MV-4-11 (cell line): ENCODE measurements at regions not wholly inside any gene's neighbourhood (a gene's known extent, or its start where the extent isn't known, plus 50 kb on each side); places are given as distances from the start of the nearest gene placed in this dataset.
A peak's percentile ranks its signal among the peaks of the same experiment; 100 is the strongest.
"Not testable (repeated sequence)": the region's sequence is repeated elsewhere in the genome, so short reads cannot be mapped to it uniquely, and the experiment has no call there.

Experiments used
- DNase-seq: peaks from one replicate; lab custom pipeline; 2025; lab: John Stamatoyannopoulos, UW

GRCh38 chr4:123158576-123158975 lies 236.2 kb upstream of the NUDT6 start:
- DNase-seq: no peak

- no peak for DNase-seq
These were observed 237.1 kb upstream of the NUDT6 start for GRCh38 chr4:123159479-123159878.

DNA sequence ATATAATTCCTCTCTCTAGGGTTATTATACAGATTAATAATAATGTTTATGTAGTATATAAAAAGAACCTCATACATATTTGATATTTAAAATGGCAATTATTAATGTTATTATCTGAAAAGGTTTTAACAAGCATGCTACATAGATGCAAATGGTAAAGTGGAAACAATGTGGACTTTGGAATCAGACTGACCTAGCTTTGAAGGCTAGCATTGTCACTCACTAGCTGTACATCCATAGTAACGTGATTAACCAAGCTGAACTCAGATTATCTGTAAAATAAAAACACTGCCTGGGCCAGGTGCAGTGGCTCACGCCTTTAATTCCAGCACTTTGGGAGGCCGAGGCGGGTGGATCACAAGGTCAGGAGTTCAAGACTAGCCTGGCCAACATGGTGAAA lies 233.7 kb upstream of the SPRY1 start:
- no peak for DNase-seq

DNA sequence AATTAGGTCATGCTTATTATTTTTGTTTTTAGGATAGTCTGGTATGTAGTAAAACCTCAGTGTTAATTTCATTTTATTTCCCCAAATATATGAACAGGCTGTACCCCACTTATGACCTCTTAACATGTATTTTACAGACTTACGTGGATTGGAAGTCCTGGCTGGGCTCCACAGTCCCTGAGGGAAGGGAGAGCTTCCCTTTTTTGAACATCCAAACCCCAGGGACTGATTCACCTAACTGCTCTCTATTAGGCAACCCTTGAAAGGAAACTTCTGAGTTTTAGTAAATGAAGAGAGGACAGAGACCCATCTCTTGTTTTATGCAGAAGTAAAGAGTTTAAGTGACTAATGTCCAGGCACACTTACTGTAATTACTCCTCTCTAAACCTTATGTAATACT lies 233.1 kb upstream of the SPRY1 start:
- DNase-seq: peak; percentile 78

- DNase-seq: no peak
These were observed 230.6 kb upstream of the SPRY1 start for GRCh38 chr4:123166023-123166422.

GRCh38 chr4:123167931-123168330 lies 228.7 kb upstream of the SPRY1 start:
- no peak for DNase-seq

DNA sequence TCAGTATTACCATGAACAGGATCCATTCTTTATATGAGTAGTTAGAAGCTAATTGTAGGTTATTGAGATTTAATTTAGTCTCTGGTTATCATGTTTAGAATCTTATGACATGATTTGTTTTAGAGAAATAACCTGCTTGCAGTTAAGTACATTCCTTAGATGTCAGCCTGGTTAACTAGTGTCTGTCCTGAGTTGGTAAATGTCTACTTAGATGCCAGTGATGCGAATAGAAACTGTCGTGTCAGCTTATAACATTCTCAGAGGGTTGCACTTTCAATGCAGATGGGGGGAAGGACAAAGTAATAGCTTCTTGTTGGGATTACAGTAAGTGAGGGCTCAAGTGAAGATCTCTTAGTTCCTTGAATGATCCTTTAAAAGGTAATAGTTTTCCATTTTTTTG lies 227.8 kb upstream of the SPRY1 start:
- DNase-seq: no peak

GRCh38 chr4:123170843-123171242 lies 225.8 kb upstream of the SPRY1 start:
- DNase-seq: no peak

GRCh38 chr4:123176605-123177004 lies 220.0 kb upstream of the SPRY1 start:
- no peak for DNase-seq

DNA sequence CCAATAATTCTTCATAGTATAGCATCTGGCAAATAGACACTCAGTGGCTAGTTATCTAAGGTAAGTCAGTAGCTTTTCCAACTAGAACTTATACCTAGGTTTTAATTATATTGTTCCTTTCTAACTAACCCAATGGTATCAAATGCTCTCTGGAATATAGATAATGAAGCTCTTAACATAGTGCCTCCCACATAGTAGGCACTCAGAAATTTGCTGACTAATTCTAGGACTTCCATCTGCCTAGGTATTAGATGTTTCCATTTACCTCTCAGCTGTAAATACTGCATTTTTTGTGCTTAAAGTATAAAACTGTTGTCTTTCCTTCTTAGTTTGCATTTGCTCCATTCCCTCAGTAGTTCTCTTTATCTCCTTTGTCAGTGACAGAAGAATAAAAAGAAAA lies 214.3 kb upstream of the SPRY1 start:
- no peak for DNase-seq

- no peak for DNase-seq
These were observed 213.3 kb upstream of the SPRY1 start for GRCh38 chr4:123183308-123183707.

GRCh38 chr4:123183754-123184153 lies 212.8 kb upstream of the SPRY1 start:
- DNase-seq: not testable (repeated sequence)

- DNase-seq: no peak
These were observed 209.9 kb upstream of the SPRY1 start for GRCh38 chr4:123186731-123187130.

GRCh38 chr4:123190176-123190575 lies 206.4 kb upstream of the SPRY1 start:
- no peak for DNase-seq

GRCh38 chr4:123191728-123192127 lies 204.9 kb upstream of the SPRY1 start:
- DNase-seq: no peak

DNA sequence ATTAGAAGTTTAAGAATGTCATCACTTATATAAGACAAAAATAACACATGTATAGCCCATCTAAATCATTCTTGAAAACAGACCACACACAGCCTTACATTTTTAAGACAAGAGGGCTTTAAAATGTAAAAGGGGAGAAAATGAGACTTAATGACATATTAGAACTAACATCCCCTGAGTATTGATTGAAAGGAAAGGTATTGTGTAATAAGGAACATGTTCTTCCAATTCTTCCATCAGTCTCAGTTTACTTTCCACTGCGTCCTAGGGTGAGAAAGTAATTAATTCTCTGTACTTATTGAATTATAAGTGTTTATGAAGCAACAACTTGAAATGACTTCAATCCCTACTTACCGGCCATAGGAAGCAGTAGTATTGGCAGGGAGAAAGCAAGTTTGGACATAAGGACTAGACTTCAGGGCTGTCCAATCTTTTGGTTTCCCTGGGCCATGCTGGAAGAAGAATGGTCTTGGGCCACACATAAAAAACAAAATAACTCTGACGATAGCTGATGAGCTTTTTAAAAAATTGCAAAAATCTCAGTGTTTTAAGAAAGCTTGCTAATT lies 202.7 kb upstream of the SPRY1 start:
- DNase-seq: no peak

DNA sequence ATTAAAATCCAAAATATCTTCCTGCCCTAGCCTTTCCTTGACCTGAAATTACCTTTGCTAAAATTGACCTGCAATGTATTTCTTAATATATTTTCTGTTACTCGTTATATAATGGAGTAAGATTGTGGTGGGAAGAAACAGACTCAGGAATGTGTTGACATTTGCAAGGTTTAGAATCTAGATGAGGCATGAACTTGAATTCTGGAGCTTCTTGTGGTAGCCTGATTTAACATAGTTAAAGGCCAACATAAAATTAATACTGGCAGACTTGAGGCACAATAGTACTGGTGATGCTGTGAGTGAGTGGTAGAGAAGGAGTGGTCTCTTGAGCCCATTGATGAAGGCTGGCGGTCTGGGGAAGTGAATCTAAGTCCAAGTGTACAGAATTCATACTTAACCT lies 197.9 kb upstream of the SPRY1 start:
- DNase-seq: no peak

GRCh38 chr4:123200051-123200940 lies 196.3 kb upstream of the SPRY1 start:
- DNase-seq: no peak

DNA sequence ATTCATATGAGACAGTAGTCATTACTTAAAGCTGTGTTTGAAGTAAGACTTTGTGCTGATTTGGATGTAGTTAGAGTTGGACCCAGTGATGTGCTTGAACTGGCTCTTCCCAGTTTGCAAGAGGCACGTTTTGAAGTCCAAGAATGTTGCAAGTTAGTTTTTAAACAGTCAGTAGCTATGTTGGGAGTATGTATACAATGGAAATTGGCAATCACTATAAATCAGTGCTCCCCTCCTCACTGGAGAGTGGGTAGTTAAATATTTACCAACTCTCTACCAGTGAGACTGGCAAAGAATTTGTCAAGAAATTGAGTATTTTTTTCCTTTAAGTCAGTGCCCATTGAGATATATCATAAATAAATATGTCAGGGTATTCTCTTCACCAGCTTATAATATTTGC lies 191.9 kb upstream of the SPRY1 start:
- no peak for DNase-seq

- no peak for DNase-seq
These were observed 190.6 kb upstream of the SPRY1 start for GRCh38 chr4:123206016-123206415.

DNA sequence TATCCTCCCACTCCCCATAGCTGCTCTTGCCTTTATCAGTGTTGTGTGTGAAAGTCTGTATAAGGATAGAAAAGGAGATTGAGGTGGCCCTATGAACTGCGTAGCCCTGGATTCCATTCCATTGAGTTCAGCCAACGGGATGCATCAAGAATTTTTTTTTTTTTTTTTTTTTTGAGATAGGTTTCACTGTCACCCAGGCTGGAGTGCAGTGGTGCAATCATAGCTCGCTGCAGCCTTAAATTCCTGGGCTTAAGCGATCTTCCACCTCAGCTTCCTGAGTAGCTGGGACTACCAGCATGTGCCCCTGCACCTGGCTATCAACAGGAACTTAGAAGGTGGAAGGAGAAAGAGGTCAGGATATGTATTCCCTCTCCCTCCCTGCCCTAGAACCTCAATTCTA lies 187.2 kb upstream of the SPRY1 start:
- no peak for DNase-seq

- DNase-seq: no peak
These were observed 181.1 kb upstream of the SPRY1 start for GRCh38 chr4:123215536-123215935.

GRCh38 chr4:123216543-123216942 lies 180.1 kb upstream of the SPRY1 start:
- DNase-seq: no peak

GRCh38 chr4:123216946-123217345 lies 179.6 kb upstream of the SPRY1 start:
- DNase-seq: peak; percentile 15
